ENCODE measurements at regions not wholly inside any gene's neighbourhood (a gene's known extent, or its start where the extent isn't known, plus 50 kb on each side); places are given as distances from the start of the nearest gene placed in this dataset.

DNA sequence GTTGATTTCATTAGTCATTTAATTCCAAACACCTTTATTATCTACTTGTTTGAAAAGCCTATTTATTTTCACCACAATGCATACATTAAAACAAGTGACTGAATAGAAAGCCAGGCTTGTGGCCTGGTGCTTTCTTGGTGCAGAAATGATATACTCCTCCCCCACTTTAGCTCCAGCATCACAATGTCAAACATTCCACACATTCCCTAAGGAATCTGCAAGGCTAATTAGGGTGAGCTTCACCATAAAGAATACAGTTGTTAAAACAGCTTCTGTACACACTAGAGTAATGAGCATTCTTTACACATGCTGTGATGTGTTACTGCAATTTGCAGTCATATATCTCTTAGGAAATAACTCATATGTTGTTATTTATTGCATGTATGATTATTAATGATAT, 705.7 kb downstream of the CETN3 start (continued):
- TF ChIP-seq, protein P1, sequence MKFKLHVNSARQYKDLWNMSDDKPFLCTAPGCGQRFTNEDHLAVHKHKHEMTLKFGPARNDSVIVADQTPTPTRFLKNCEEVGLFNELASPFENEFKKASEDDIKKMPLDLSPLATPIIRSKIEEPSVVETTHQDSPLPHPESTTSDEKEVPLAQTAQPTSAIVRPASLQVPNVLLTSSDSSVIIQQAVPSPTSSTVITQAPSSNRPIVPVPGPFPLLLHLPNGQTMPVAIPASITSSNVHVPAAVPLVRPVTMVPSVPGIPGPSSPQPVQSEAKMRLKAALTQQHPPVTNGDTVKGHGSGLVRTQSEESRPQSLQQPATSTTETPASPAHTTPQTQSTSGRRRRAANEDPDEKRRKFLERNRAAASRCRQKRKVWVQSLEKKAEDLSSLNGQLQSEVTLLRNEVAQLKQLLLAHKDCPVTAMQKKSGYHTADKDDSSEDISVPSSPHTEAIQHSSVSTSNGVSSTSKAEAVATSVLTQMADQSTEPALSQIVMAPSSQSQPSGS (IDR thresholded peaks at IDR 0.05; ENCODE audit: low read length): peak; percentile 80; the same call in 1 of the 2 replicates
- peak; percentile 98 for TF ChIP-seq ASH2L (IDR thresholded peaks at IDR 0.05; ENCODE audit: low read length)
- TF ChIP-seq TBP (IDR thresholded peaks at IDR 0.05; ENCODE audit: low read depth, low read length): 0 out of 2 replicates have a peak, but pooled peaks have one; percentile 15
- peak; percentile 37 to 91; a peak in 3 of 4 replicates for TF ChIP-seq HDAC2 (IDR thresholded peaks at IDR 0.05; ENCODE audit: borderline replicate concordance in 1 of 2, low read depth in 2 of 2, low read length in 2 of 2)
